Right lobe of liver (tissue), 6 donors: ENCODE measurements at regions not wholly inside any gene's neighbourhood (a gene's known extent, or its start where the extent isn't known, plus 50 kb on each side); places are given as distances from the start of the nearest gene placed in this dataset.
A peak's percentile ranks its signal among the peaks of the same experiment; 100 is the strongest.

Experiments
- ATAC-seq, 4 donors: fragments of 200-7000 bp; cut with Tn5 transposase; one replicate each; pipeline ENCODE4 v1.9.1; 2020; ENCODE audit warnings: mild to moderate bottlenecking in 4 of 4, moderate library complexity in 4 of 4
- DNase-seq, 3 donors: peaks; one replicate each; pipeline ENCODE4 v3.0.0-alpha.2; 2020
- H3K27ac ChIP-seq, 3 donors: fragments of 200-600 bp; one replicate each; pipeline ENCODE4 v1.8.0; 2022
- H3K27me3 ChIP-seq, 2 donors: fragments of 200-600 bp; one replicate each; pipeline ENCODE4 v1.8.0; 2022
- H3K36me3 ChIP-seq, 4 donors: fragments of 200-600 bp; sonication (generic) in 1 of 4; one replicate each; pipeline versions ENCODE4 v1.5.1 to v1.8.0; 2017 to 2022; ENCODE audit warnings: control low read depth in 1 of 4
- H3K4me1 ChIP-seq, 4 donors: fragments of 200-600 bp; sonication (generic) in 1 of 4; one replicate each; pipeline versions ENCODE4 v1.5.1 to v1.8.0; 2017 to 2022; ENCODE audit warnings: control low read depth in 1 of 4
- H3K4me3 ChIP-seq, 3 donors: fragments of 200-600 bp; one replicate each; pipeline ENCODE4 v1.8.0; 2022
- H3K9me3 ChIP-seq, 4 donors: fragments of 200-600 bp; sonication (generic) in 1 of 4; one replicate each; pipeline versions ENCODE4 v1.5.1 to v1.8.0; 2017 to 2022; ENCODE audit warnings: control low read depth in 1 of 4
- POLR2A ChIP-seq: fragments of 450-650 bp; IDR thresholded peaks from one replicate; pipeline ENCODE4 v1.6.1; 2017; ENCODE audit warnings: antibody characterized with exemption, mild to moderate bottlenecking
- WGBS: methylation state at CpG from one replicate; pipeline ENCODE4 v1.1.6; 2018; ENCODE audit warnings: low coverage, low lambda C conversion rate; ENCODE audit not compliant: insufficient coverage; ENCODE audit errors: missing lambda C conversion rate; 5-methylcytosine and 5-hydroxymethylcytosine counted together
- intact Hi-C, 2 donors: fragments of 100-400 bp; cut with DNase I; formaldehyde crosslinking; loops; one replicate each; pipeline versions ENCODE4 v1.11.2 to v1.14.1; 2022
- TF ChIP-seq, protein P1 (sequence below), 4 donors: fragments of 200-600 bp in 3 of 4; fragments of 450-650 bp in 1 of 4; IDR thresholded peaks; one replicate each; pipeline versions ENCODE4 v1.5.1 to v1.8.0; 2016 to 2022; ENCODE audit warnings: antibody characterized with exemption in 4 of 4, mild to moderate bottlenecking in 2 of 4
- donor health status: DM: no; HTN: yes; CAD: no.
- donor health status: DM: no; HTN: no; CAD: no.
- donor health status: DM: no; HTN: no; CAD: no.
- donor health status: DM: no; HTN: yes; CAD: no.
- donor health status: DM: no; HTN: yes; CAD: no.

DNA sequence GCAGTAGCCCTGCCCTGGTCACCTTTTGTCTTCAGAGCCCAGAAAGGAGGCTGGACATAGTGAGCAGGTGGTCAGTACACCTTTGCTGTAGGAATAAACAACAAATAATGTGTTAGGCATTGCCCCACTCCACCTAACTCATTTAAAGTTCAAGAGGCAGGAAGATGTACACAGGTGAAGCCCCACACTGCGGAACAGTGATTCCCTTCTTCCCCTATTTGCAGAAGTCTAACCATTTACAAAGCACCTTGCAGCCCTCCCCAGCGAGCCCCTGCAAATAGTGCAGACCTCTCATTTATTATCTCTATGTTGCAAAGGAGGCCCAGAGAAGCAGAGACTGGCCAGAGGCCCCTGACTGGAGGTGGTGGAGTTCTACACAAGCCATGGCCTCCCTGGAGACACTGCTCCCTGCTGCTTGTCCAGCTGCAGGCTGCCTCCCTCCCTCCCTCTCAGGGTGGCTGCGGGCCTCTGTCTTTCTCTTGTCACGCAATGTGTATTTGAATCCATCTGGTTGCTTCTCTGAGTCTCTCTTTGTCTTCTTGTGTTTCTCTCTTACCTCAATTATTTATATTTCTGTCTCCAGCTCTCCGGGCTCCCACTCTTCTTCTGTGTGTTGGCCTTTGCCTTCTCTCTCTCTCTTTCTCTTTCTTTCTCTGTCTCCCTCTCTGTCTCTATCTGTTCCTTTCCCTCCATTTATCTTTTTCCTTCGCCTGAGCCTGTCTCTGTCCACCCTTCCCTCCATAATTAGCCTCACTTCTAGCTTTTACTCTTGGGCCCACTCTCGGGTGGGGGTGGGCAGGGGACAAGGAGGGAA is 59.1 kb upstream of the PRDM11 start:
- no peak for ATAC-seq
- H3K27me3 ChIP-seq, result no peaks in the 10 kb centered on the region
- no peak for DNase-seq
- H3K36me3 ChIP-seq, result no peaks in the 10 kb centered on the region
- no peaks in the 10 kb centered on the region for H3K9me3 ChIP-seq
- no peak overlapping the region for H3K27ac ChIP-seq
- H3K4me1 ChIP-seq, result peaks cover 0 to 10% (median 3%) of the 10 kb centered on the region in 4 donors
- intact Hi-C loops, result no loop called here
- TF ChIP-seq POLR2A, result no peak
- TF ChIP-seq, protein P1, sequence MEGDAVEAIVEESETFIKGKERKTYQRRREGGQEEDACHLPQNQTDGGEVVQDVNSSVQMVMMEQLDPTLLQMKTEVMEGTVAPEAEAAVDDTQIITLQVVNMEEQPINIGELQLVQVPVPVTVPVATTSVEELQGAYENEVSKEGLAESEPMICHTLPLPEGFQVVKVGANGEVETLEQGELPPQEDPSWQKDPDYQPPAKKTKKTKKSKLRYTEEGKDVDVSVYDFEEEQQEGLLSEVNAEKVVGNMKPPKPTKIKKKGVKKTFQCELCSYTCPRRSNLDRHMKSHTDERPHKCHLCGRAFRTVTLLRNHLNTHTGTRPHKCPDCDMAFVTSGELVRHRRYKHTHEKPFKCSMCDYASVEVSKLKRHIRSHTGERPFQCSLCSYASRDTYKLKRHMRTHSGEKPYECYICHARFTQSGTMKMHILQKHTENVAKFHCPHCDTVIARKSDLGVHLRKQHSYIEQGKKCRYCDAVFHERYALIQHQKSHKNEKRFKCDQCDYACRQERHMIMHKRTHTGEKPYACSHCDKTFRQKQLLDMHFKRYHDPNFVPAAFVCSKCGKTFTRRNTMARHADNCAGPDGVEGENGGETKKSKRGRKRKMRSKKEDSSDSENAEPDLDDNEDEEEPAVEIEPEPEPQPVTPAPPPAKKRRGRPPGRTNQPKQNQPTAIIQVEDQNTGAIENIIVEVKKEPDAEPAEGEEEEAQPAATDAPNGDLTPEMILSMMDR (IDR thresholded peaks at IDR 0.05), result no peak
- no peak overlapping the region for H3K4me3 ChIP-seq
- 79% methylated on average over 5 of the region's 7 CpGs for WGBS

DNA sequence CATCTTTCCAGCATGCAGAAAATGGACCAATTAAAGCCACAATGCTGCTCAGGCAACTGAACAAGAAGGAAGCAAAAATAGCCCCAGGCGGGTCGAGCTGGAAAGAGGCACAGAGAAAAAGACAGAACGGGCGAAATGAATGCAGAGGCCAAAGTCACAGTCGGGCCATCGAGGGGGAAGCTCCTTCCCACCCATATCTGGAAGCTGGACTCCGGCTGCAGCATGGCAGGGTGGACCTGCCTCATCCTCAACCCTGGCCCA is 58.6 kb upstream of the PRDM11 start:
- Histone ChIP-seq H3K27ac (no peak overlapping the region), H3K36me3 (no peaks in the 10 kb centered on the region), H3K4me1 (peaks cover 0 to 10% (median 3%) of the 10 kb centered on the region in 4 donors), H3K9me3 (no peaks in the 10 kb centered on the region), H3K4me3 (no peak overlapping the region), H3K27me3 (no peaks in the 10 kb centered on the region)
- intact Hi-C loops, result no loop called here
- ATAC-seq, result no peak
- 74% methylated on average over 5 of the region's 7 CpGs for WGBS
- TF ChIP-seq POLR2A, result no peak
- TF ChIP-seq, protein P1 (IDR thresholded peaks at IDR 0.05), result no peak
- DNase-seq, result no peak

DNA sequence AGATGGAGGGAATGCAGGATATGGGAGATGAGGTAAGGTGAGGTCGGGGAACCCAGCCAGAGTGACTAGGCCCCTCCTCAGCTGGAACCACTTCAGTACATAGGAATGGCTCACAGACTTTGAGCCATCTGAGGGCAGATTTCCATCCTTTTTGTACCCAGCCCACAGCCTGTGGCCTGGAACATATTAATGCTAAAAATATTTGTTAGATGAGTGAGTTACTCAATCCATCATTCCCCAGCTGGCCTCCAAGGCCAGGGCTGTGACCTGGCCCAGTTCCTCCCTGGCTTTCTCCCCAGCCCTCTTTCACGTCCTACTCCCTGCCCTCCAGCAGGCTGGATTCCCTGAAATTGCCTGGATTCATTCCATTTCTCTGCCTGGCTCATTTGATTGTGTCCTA is 57.2 kb upstream of the PRDM11 start:
- Histone ChIP-seq H3K9me3 (no peaks in the 10 kb centered on the region), H3K4me1 (peaks cover 0 to 10% (median 3%) of the 10 kb centered on the region in 4 donors), H3K36me3 (no peaks in the 10 kb centered on the region), H3K4me3 (no peak overlapping the region), H3K27ac (peak overlapping the region in 2 of 3 donors; percentile 19 to 31), H3K27me3 (no peaks in the 10 kb centered on the region)
- DNase-seq, result peak; percentile 76 to 81 (median 77)
- ATAC-seq, result peak; percentile 78 to 91 (median 88)
- 20% methylated on average over 1 of the region's 2 CpGs for WGBS
- intact Hi-C loops, result no loop called here
- TF ChIP-seq POLR2A, result no peak
- TF ChIP-seq, protein P1 (IDR thresholded peaks at IDR 0.05), result no peak

DNA sequence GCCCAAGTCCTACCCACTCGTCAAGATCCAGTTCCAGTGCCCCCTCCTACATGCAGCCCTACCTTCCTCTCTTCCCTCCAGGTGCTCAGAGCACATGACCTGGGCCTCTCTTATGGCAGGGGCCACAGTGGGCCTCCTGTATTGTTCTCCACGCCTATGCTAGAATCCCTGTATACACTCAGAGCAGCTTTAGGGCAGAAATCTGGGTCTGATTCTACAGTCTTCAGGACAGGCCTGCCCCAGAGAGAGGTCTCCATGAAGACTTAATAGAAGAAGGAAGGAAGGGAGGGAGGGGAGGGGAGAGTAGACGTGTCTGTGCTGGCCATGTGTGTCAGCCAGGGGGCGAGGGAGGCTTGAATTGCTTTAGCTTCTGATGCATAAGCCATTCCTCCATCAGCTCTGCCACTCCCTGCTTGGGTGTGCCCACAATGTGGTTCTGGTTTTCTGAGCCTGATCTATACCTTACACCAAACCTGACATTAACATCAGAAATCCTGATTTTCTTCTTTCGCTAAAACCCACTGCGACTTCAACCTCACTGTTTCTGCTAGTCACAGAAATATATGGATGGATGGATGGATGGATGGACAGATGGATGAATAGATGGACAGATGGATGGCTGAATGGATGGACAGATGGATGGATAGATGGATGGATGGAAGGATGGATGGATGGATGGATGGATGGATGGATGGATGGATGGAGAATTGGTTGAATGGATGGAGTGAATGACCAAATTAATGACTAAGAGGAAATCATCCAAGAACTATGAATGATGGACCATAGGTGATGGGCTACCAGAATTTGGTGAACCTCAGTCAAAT is 56.6 kb upstream of the PRDM11 start:
- intact Hi-C loops, result no loop called here

More for the DNA sequence above, 56.6 kb upstream of the PRDM11 start:
- Histone ChIP-seq H3K9me3 (no peaks in the 10 kb centered on the region), H3K4me1 (peaks cover 0 to 10% (median 3%) of the 10 kb centered on the region in 4 donors), H3K27ac (peak overlapping the region; percentile 6 to 31 (median 19)), H3K27me3 (no peaks in the 10 kb centered on the region), H3K36me3 (no peaks in the 10 kb centered on the region), H3K4me3 (no peak overlapping the region)
- TF ChIP-seq POLR2A, result no peak
- TF ChIP-seq, protein P1 (IDR thresholded peaks at IDR 0.05), result no peak
- 77% methylated on average over 4 of the region's 6 CpGs for WGBS
- peak in 1 of 4 donors; percentile 3 for ATAC-seq
- no peak for DNase-seq
